ENCODE measurements at regions not wholly inside any gene's neighbourhood (a gene's known extent, or its start where the extent isn't known, plus 50 kb on each side); places are given as distances from the start of the nearest gene placed in this dataset.
"Not testable (repeated sequence)": the region's sequence is repeated elsewhere in the genome, so short reads cannot be mapped to it uniquely, and the experiment has no call there.

GRCh38 chr14:38973083-38973700 is 129.8 kb downstream of the SEC23A start:
- no peak for DNase-seq (ENCODE audit: low spot score)

DNA sequence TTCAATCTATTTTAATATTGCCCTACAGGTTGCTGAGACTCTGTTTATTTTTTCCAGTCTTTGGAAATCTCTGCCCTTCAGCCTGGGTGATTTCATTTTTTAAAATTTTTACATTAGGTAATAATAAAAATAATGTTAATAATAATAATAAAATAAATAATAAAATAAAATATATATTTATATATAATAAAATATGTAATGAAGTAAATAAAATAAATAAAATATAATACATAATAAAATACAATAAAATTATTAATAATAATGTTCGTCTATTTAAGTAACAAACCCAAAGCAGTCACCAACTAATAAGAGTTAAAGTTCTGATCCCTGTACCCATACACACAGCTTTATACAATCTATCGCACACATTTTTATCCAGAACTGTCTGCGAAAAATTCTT is 130.5 kb downstream of the SEC23A start:
- no peak for DNase-seq (ENCODE audit: low spot score)

DNA sequence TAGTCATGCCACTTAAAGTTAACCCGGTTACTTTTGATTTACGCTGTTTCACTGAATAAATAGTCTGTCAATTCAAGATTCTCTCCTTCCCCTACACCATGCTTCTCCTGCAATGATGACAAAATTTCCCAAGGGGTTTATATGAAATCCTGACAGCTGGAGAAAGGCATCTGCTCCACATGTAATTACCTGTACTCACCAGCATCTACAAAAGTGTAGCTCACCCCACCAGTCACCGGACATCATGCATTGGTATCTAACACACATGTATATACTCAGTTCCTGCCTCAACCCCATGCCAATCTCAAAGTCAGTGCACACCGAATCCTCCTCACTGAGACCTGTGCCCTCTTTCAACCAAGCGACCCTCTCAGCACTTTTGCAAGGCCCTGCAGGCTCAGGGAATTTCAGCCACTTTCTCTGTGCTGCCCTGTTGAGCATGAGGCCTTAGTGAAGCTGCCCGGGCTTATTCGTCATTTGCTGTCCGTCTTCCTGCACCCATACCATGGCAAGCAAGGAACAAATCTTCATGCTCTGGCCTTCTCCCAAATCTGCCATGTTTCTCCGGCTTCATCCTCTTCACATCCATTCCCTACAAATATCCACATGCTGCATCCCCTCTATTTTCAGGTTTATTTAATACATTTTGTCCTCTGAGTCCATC is 131.6 kb downstream of the SEC23A start:
- no peak for DNase-seq (ENCODE audit: low spot score)

- DNase-seq (ENCODE audit: low spot score), result no peak
Observed at GRCh38 chr14:38964630-38965029, 138.4 kb downstream of the SEC23A start.

DNA sequence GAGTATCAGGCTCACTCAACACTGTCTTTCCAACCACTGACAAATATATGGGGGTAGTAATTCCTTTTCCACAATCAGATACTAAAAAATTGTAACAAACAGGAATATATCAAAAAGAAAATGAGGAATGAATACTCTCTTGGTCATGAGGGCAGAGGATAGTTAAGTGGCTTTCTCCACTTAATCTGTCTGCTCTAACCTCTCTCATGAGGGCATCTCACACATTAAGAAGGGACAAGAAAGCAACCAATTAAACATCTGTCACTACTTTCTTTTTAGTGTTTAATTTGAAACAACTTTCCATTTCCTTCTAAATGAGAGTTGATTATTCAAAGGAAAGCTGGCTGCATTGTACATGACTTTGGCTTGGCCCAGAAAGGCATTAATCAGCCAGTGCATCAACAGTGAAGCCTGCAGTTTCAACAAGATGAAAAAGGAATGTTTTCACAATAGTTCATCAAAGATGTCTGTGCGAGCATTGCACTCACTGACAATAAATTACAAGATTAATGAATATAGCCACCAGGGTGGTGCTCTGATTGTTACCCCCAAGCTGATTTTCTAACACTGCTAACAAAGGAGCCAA is 142.0 kb downstream of the SEC23A start:
- DNase-seq (ENCODE audit: low spot score), result no peak

- DNase-seq (ENCODE audit: low spot score), result no peak
Observed at GRCh38 chr14:38959021-38959420, 144.0 kb downstream of the SEC23A start.

DNA sequence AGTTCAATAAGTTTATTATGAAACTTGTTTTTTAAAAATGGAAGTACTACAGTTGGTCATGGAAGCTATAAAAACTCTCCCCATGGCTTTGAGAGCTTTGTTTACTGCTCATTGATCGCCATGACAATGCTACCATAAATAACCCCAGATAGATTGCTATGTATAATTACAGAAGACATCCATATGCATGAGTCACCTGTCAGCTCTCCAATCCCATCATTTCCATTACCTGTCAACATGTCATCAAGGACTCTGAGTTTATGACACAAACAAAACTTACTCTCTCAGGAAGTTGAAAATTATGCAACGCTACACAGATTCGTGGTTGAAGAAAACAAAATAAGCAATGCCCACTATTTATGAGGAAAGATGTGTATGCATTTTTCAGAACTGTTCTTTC is 144.4 kb downstream of the SEC23A start:
- DNase-seq (ENCODE audit: low spot score), result no peak

DNA sequence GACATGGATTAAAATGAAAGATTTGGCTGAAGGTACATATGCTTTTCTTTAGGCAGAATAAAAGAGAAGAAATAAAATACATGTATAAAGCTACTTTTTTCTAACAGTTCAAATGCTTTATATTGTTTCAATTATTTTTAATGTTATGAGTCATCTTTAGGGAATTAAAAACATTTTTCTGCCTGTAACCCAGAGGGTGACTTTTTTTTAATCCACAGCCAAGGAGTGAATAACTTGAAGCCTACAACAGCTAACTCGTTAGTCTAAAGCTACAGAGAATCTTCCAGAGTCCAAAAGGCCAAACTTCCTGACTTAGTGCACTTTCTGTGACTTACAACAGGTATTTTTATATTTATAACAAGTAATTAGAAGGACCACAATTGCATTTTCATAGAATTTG is 151.6 kb downstream of the SEC23A start:
- DNase-seq (ENCODE audit: low spot score), result no peak

GRCh38 chr14:38950676-38951075 is 152.4 kb downstream of the SEC23A start:
- no peak for DNase-seq (ENCODE audit: low spot score)

- DNase-seq (ENCODE audit: low spot score), result no peak
Observed at GRCh38 chr14:38948576-38948975, 154.5 kb downstream of the SEC23A start.

- DNase-seq (ENCODE audit: low spot score), result no peak
Observed at GRCh38 chr14:38948171-38948570, 154.9 kb downstream of the SEC23A start.

GRCh38 chr14:38947343-38947742 is 155.7 kb downstream of the SEC23A start:
- DNase-seq (ENCODE audit: low spot score), result no peak

- DNase-seq (ENCODE audit: low spot score), result no peak
Observed at GRCh38 chr14:38944691-38945090, 158.3 kb downstream of the SEC23A start.

GRCh38 chr14:38941488-38941887 is 161.5 kb downstream of the SEC23A start:
- DNase-seq (ENCODE audit: low spot score), result no peak

- not testable (repeated sequence) for DNase-seq (ENCODE audit: low spot score)
Observed at GRCh38 chr14:38932653-38933000, 170.4 kb downstream of the SEC23A start.

DNA sequence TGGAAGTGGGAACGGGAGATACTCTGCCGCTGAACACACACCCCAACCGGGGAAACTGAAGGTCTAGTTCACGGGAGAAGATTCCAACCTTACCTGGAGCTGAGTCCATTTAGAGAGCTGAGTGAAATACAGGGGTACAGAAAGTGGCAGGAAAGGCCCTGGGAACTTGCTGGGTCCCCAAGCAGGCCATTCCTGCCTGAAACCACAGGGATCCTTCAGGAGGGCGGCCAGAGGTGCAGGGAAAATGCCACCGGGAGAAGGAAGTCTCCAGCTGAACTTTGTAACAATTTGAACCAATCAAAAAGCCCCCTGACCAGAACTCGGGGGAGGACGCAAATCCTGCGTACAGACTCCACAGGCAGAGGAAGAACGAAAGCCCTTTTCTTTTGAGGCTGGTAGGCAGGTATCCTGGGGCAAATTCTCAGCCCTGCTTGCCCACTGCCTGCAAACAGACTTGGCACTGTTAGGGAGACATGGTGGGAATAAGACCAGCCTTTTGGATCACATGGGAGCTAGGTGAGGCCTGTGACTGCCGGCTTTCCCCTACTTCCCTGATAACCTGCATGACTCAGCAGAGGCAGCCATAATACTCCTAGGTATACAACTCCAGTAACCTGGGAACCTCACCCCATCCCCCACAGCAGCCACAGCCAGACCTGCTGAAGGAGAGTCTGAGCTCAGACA is 170.9 kb downstream of the SEC23A start:
- no peak for DNase-seq (ENCODE audit: low spot score)

- DNase-seq (ENCODE audit: low spot score), result no peak
Observed at GRCh38 chr14:38930898-38931297, 172.1 kb downstream of the SEC23A start.

DNA sequence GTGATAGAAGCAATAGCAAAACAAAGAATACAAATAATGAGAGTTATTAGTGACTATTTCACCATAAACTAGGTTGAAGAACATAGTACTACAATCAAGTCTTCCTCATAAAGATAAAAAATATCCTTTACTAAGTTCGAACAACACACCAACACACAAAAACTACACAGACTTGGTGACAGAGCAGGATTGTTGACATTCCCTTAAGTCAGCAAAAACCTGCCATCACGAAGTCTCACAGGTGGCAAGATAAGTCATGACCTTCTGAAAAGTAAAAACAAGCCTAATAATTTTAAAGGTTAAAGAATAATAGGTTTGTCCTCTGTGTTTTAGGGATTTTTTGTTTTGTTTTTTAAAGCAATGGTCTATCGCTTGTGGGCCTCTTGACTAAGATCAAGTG is 173.0 kb downstream of the SEC23A start:
- no peak for DNase-seq (ENCODE audit: low spot score)

GRCh38 chr14:38929416-38929815 is 173.6 kb downstream of the SEC23A start:
- no peak for DNase-seq (ENCODE audit: low spot score)

GRCh38 chr14:38921893-38922292 is 181.1 kb downstream of the SEC23A start:
- DNase-seq (ENCODE audit: low spot score), result not testable (repeated sequence)

DNA sequence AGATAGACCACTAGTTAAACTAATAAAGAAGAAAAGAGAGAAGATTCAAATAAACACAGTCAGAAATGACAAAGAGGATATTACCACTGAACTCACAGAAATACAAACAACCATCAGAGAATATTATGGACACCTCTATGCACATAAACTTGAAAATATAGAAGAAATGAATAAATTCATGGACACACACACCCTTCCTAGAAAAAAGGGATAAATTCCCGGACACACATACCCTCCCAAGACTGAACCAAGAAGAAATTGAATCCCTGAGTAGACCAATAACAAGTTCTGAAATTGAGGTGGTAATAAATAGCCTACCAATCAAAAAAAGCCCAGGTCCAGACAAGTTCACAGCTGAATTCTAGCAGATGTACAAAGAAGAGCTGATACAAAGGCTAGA is 187.9 kb downstream of the SEC23A start:
- DNase-seq (ENCODE audit: low spot score), result no peak

GRCh38 chr14:38910092-38910491 is 192.9 kb downstream of the SEC23A start:
- no peak for DNase-seq (ENCODE audit: low spot score)

DNA sequence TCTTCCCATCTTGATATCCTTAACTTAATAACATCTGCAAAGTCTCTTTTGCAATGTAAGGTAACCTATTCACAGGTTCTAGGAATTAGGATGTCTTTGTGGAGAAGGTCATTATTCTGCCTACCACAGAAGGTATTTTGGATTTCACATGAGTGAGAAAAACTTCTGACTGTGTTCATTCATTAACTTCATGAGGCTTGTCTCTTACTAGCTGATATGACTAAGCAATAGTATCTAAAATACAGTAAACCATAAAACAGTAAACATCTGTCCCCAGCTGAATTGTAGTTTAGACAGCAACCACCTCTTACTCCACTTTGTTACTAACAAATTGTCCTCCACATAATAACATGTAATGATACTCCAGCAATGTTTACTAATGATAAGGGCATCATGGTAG is 198.1 kb downstream of the SEC23A start:
- no peak for DNase-seq (ENCODE audit: low spot score)

All from RKO (cell line).